Activated CD8-positive, alpha-beta memory T cell treated with anti-CD3 and anti-CD28 coated beads, Interleukin-2, amount 10 ng/mL, durations not matched to agents 7 days and 5 days (primary cell): ENCODE measurements at regions not wholly inside any gene's neighbourhood (a gene's known extent, or its start where the extent isn't known, plus 50 kb on each side); places are given as distances from the start of the nearest gene placed in this dataset.

ENCODE experiments used
- ATAC-seq: fragments of 150-1000 bp; cut with Tn5 transposase; one replicate; pipeline ENCODE4 v1.10.0; 2021; ENCODE audit warnings: moderate library complexity
- CTCF ChIA-PET: fragments of 350-600 bp; sonication (Branson Sonifier 250); formaldehyde crosslinking; loops from one replicate; lab custom pipeline; 2021; ENCODE audit warnings: antibody characterized with exemption; lab: Charles Lee
- DNase-seq: peaks from one replicate; pipeline ENCODE4 v3.0.0-alpha.2; 2020
- H3K27ac Mint-ChIP-seq: one replicate; pipeline ENCODE4 v1.8.0; 2021; ENCODE audit warnings: mild to moderate bottlenecking, mixed read lengths
- H3K27me3 Mint-ChIP-seq: one replicate; pipeline ENCODE4 v1.8.0; 2021; ENCODE audit warnings: mixed read lengths
- H3K36me3 Mint-ChIP-seq: one replicate; pipeline ENCODE4 v1.8.0; 2021; ENCODE audit warnings: mild to moderate bottlenecking, mixed read lengths
- H3K4me1 Mint-ChIP-seq: one replicate; pipeline ENCODE4 v1.8.0; 2021; ENCODE audit warnings: mixed read lengths
- H3K4me3 Mint-ChIP-seq: one replicate; pipeline ENCODE4 v1.8.0; 2021; ENCODE audit warnings: mild to moderate bottlenecking, moderate library complexity, mixed read lengths
- H3K9me3 Mint-ChIP-seq: one replicate; pipeline ENCODE4 v1.8.0; 2022; ENCODE audit warnings: low read depth, mixed read lengths

DNA sequence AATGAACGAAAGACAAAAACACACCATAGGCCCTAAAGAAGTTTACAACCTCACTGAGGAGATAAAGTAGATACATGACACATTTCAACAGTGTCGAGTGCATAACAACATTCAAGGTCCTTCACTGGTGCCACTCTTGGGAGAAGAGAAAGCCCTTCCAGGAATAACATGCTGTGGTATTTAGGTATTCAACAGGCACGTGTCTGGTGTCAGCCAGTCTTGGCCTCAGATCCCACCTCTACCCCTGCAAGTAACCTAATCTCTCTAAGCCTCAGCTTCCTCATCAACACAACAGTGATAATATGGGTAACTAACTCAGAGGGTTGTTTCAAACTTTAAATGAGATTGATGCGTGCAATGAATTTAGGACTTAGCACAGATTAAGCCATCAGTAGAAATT lies 235.0 kb upstream of the ZC3H12C start:
- ATAC-seq (no peak), DNase-seq (no peak)
- no peaks in the 10 kb centered on the region for H3K27me3 Mint-ChIP-seq
- H3K4me3 Mint-ChIP-seq = no peak overlapping the region
- H3K4me1 Mint-ChIP-seq = no peaks in the 10 kb centered on the region
- no peaks in the 10 kb centered on the region for H3K9me3 Mint-ChIP-seq
- CTCF ChIA-PET = no interaction called here
- H3K27ac Mint-ChIP-seq = no peak overlapping the region
- H3K36me3 Mint-ChIP-seq = no peaks in the 10 kb centered on the region

DNA sequence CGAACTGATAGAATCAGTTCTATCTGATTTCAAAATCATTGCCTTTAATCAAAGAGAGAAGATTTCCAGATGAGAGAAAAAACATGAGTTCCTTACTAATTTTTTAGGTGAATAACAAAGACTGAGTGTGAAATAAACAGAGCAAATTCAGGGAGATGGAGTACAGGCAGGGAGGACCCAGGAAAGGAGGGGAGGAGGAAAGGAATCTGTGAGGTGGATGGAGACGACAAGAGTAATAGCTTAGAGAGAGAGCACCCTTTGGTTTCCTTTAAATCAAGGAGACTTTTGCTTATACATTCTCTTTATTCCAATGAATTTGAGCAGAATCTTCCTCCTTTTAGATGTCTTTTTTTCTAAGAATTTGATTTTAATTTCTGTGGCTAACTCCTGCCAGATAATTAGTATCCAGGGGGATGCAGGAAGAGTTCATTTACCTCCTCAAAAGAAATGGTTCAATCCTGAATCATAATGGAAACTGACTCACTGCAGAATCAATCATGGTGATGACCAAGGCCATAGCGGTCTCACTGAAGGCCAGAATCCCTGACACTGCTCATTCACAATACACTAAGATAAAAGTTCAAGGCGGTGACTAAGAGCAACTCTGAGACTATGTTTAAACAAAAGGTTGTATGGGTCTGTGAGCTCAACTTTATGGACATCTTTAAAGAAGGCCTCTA lies 234.0 kb upstream of the ZC3H12C start:
- Mint-ChIP-seq H3K4me1 (no peaks in the 10 kb centered on the region), H3K4me3 (no peak overlapping the region), H3K27me3 (no peaks in the 10 kb centered on the region), H3K9me3 (no peaks in the 10 kb centered on the region), H3K27ac (no peak overlapping the region), H3K36me3 (no peaks in the 10 kb centered on the region)
- ATAC-seq (no peak), DNase-seq (no peak)
- CTCF ChIA-PET = no interaction called here

DNA sequence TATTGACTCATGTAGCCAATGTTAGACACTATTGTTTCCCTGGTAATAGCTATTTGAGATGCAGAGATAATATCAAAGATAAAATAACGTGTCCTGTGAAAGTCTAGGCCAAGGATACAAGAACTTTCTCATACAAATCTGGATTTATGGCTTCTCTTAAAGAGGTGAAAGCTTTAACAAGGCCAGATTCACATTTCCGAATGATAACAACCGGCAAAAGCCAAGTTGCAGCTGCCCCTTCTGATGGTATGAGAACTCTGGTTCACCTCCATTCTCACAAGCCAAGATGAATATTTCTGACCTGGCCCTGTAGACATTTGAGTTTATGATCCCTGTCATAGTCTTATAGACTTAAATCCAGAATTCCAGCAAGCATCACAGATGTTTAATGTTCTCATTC lies 230.4 kb upstream of the ZC3H12C start:
- DNase-seq (no peak), ATAC-seq (no peak)
- peaks cover 2% of the 10 kb centered on the region for H3K27me3 Mint-ChIP-seq
- H3K4me3 Mint-ChIP-seq = no peak overlapping the region
- H3K9me3 Mint-ChIP-seq = no peaks in the 10 kb centered on the region
- CTCF ChIA-PET = interaction anchor here (1.2 kb wide), 1 partner anchor 12 kb away, joined by 4 read pairs; no protein-coding TSS in a partner anchor
- no peaks in the 10 kb centered on the region for H3K4me1 Mint-ChIP-seq
- no peak overlapping the region for H3K27ac Mint-ChIP-seq
- H3K36me3 Mint-ChIP-seq = no peaks in the 10 kb centered on the region

DNA sequence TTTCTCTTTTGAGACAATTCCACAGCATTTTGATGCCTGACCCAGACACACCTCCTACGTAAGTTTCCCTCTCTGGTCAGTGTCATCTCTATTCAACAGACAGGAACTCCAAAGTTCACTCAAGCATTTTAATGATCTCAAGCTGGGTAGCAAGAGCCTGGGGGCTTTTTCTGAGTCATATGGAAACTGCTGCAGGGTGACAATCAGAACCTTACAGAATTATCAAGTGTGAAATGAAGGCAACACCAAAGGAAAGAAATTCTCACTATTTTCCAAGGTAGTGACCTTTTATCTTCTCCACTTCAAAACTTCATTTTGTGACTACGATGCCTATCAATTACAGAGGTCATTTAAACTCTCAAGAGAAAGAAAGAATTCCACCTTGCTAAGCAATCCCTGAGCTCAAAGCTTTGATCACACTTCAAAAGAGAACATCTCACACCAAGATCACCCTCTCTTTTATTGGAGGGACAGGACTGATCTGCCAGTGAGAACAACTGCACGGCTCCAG lies 229.0 kb upstream of the ZC3H12C start:
- H3K9me3 Mint-ChIP-seq = no peaks in the 10 kb centered on the region
- no peak overlapping the region for H3K27ac Mint-ChIP-seq
- no peaks in the 10 kb centered on the region for H3K36me3 Mint-ChIP-seq
- no peak overlapping the region for H3K4me3 Mint-ChIP-seq
- DNase-seq (no peak), ATAC-seq (peak; percentile 39)
- H3K27me3 Mint-ChIP-seq = peaks cover 2% of the 10 kb centered on the region
- H3K4me1 Mint-ChIP-seq = no peaks in the 10 kb centered on the region
- CTCF ChIA-PET = no interaction called here

GRCh38 chr11:109864834-109865547 lies 228.2 kb upstream of the ZC3H12C start:
- Mint-ChIP-seq H3K9me3 (no peaks in the 10 kb centered on the region), H3K27me3 (peaks cover 2% of the 10 kb centered on the region), H3K4me1 (no peaks in the 10 kb centered on the region), H3K36me3 (no peaks in the 10 kb centered on the region), H3K4me3 (no peak overlapping the region), H3K27ac (no peak overlapping the region)
- ATAC-seq (no peak), DNase-seq (no peak)
- CTCF ChIA-PET = interaction anchor here (0.5 kb wide), 1 partner anchor 246 kb away, joined by 4 read pairs; no protein-coding TSS in a partner anchor

- no peak overlapping the region for H3K4me3 Mint-ChIP-seq
- peaks cover 2% of the 10 kb centered on the region for H3K27me3 Mint-ChIP-seq
- H3K9me3 Mint-ChIP-seq = no peaks in the 10 kb centered on the region
- DNase-seq = no peak
- no peak for ATAC-seq
- CTCF ChIA-PET = interaction anchor here (0.5 kb wide), 1 partner anchor 246 kb away, joined by 4 read pairs; no protein-coding TSS in a partner anchor
- H3K27ac Mint-ChIP-seq = no peak overlapping the region
- H3K4me1 Mint-ChIP-seq = no peaks in the 10 kb centered on the region
- no peaks in the 10 kb centered on the region for H3K36me3 Mint-ChIP-seq
Observed at GRCh38 chr11:109865548-109866186, 227.5 kb upstream of the ZC3H12C start.

DNA sequence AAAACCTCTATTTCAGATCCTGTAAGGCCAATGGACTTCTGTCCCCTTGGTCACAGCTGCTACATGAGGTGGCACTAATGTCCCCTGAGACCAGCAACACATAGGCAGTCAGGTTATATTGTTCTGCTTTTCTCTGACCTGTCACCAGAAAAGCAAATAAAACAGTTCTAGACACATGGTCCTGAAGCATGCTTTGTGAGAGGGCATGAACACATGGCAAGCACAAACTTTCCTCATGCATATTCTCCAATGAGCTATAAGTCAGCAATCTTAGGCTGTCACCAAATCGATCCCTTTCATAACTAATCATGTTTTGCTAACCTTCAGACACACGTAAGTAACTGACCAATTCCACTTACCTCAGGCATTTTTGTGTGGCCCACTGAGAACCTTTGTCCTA lies 225.4 kb upstream of the ZC3H12C start:
- CTCF ChIA-PET = no interaction called here
- peaks cover 2% of the 10 kb centered on the region for H3K27me3 Mint-ChIP-seq
- DNase-seq = no peak
- H3K4me1 Mint-ChIP-seq = no peaks in the 10 kb centered on the region
- no peak overlapping the region for H3K4me3 Mint-ChIP-seq
- no peaks in the 10 kb centered on the region for H3K9me3 Mint-ChIP-seq
- H3K36me3 Mint-ChIP-seq = no peaks in the 10 kb centered on the region
- ATAC-seq = no peak
- no peak overlapping the region for H3K27ac Mint-ChIP-seq

GRCh38 chr11:109869536-109869935 lies 223.7 kb upstream of the ZC3H12C start:
- Mint-ChIP-seq H3K27me3 (no peaks in the 10 kb centered on the region), H3K9me3 (no peaks in the 10 kb centered on the region), H3K36me3 (no peaks in the 10 kb centered on the region), H3K27ac (no peak overlapping the region), H3K4me1 (no peaks in the 10 kb centered on the region), H3K4me3 (no peak overlapping the region)
- DNase-seq (no peak), ATAC-seq (no peak)
- CTCF ChIA-PET = no interaction called here

GRCh38 chr11:109870297-109870696 lies 222.9 kb upstream of the ZC3H12C start:
- no peak overlapping the region for H3K4me3 Mint-ChIP-seq
- H3K9me3 Mint-ChIP-seq = no peaks in the 10 kb centered on the region
- no peak for DNase-seq
- no peaks in the 10 kb centered on the region for H3K36me3 Mint-ChIP-seq
- no peaks in the 10 kb centered on the region for H3K27me3 Mint-ChIP-seq
- H3K27ac Mint-ChIP-seq = no peak overlapping the region
- CTCF ChIA-PET = no interaction called here
- no peaks in the 10 kb centered on the region for H3K4me1 Mint-ChIP-seq
- no peak for ATAC-seq

GRCh38 chr11:109877043-109877442 lies 216.1 kb upstream of the ZC3H12C start:
- Mint-ChIP-seq H3K4me1 (no peaks in the 10 kb centered on the region), H3K4me3 (no peak overlapping the region), H3K9me3 (no peaks in the 10 kb centered on the region), H3K36me3 (no peaks in the 10 kb centered on the region), H3K27ac (no peak overlapping the region), H3K27me3 (no peaks in the 10 kb centered on the region)
- CTCF ChIA-PET = no interaction called here
- DNase-seq (no peak), ATAC-seq (no peak)

- Mint-ChIP-seq H3K9me3 (peaks cover 4% of the 10 kb centered on the region), H3K36me3 (no peaks in the 10 kb centered on the region), H3K4me1 (no peaks in the 10 kb centered on the region), H3K27ac (no peak overlapping the region), H3K4me3 (no peak overlapping the region), H3K27me3 (no peaks in the 10 kb centered on the region)
- DNase-seq (no peak), ATAC-seq (no peak)
- CTCF ChIA-PET = no interaction called here
Observed at GRCh38 chr11:109884501-109884900, 208.7 kb upstream of the ZC3H12C start.

GRCh38 chr11:109885006-109885405 lies 208.2 kb upstream of the ZC3H12C start:
- Mint-ChIP-seq H3K4me3 (no peak overlapping the region), H3K27me3 (no peaks in the 10 kb centered on the region), H3K9me3 (peaks cover 4% of the 10 kb centered on the region), H3K4me1 (no peaks in the 10 kb centered on the region), H3K27ac (no peak overlapping the region), H3K36me3 (no peaks in the 10 kb centered on the region)
- no peak for DNase-seq
- CTCF ChIA-PET = no interaction called here
- ATAC-seq = no peak

- Mint-ChIP-seq H3K27me3 (peaks cover 5% of the 10 kb centered on the region), H3K4me3 (no peak overlapping the region), H3K9me3 (no peaks in the 10 kb centered on the region), H3K27ac (no peak overlapping the region), H3K36me3 (no peaks in the 10 kb centered on the region), H3K4me1 (no peaks in the 10 kb centered on the region)
- DNase-seq = no peak
- no peak for ATAC-seq
- CTCF ChIA-PET = no interaction called here
Observed at GRCh38 chr11:109892321-109892794, 200.8 kb upstream of the ZC3H12C start.
